IPS-NIHi7 (cell line): ENCODE measurements at regions not wholly inside any gene's neighbourhood (a gene's known extent, or its start where the extent isn't known, plus 50 kb on each side); places are given as distances from the start of the nearest gene placed in this dataset.

Source experiments
- DNase-seq: peaks from one replicate; pipeline ENCODE4 v3.0.0; 2012; ENCODE audit warnings: mixed read lengths; ENCODE audit errors: extremely low spot score

- DNase-seq: no peak
These were observed 786.0 kb upstream of the KLHL1 start for GRCh38 chr13:70894258-70894657.

GRCh38 chr13:70893832-70894231, 785.6 kb upstream of the KLHL1 start:
- DNase-seq: no peak

GRCh38 chr13:70890289-70890688, 782.0 kb upstream of the KLHL1 start:
- DNase-seq: no peak

GRCh38 chr13:70889163-70889562, 780.9 kb upstream of the KLHL1 start:
- DNase-seq: no peak

- DNase-seq: no peak
These were observed 775.9 kb upstream of the KLHL1 start for GRCh38 chr13:70884196-70884595.

- DNase-seq: no peak
These were observed 766.4 kb upstream of the KLHL1 start for GRCh38 chr13:70874636-70875035.

- no peak for DNase-seq
These were observed 756.5 kb upstream of the KLHL1 start for GRCh38 chr13:70864731-70865130.

- DNase-seq: no peak
These were observed 748.5 kb upstream of the KLHL1 start for GRCh38 chr13:70856711-70857110.

GRCh38 chr13:70856025-70856424, 747.8 kb upstream of the KLHL1 start:
- no peak for DNase-seq

- no peak for DNase-seq
These were observed 741.0 kb upstream of the KLHL1 start for GRCh38 chr13:70849222-70849621.

GRCh38 chr13:70844391-70845108, 736.3 kb upstream of the KLHL1 start:
- no peak for DNase-seq

GRCh38 chr13:70842062-70842644, 733.9 kb upstream of the KLHL1 start:
- DNase-seq: peak; percentile 16

GRCh38 chr13:70841240-70842061, 733.2 kb upstream of the KLHL1 start:
- DNase-seq: no peak

GRCh38 chr13:70835371-70835770, 727.1 kb upstream of the KLHL1 start:
- no peak for DNase-seq

GRCh38 chr13:70829748-70830147, 721.5 kb upstream of the KLHL1 start:
- DNase-seq: no peak

- DNase-seq: no peak
These were observed 709.3 kb upstream of the KLHL1 start for GRCh38 chr13:70817576-70817975.

- DNase-seq: no peak
These were observed 708.6 kb upstream of the KLHL1 start for GRCh38 chr13:70816853-70817252.

GRCh38 chr13:70814684-70815083, 706.4 kb upstream of the KLHL1 start:
- no peak for DNase-seq

GRCh38 chr13:70812481-70812880, 704.2 kb upstream of the KLHL1 start:
- no peak for DNase-seq

- no peak for DNase-seq
These were observed 701.3 kb upstream of the KLHL1 start for GRCh38 chr13:70809588-70809987.

GRCh38 chr13:70798385-70798784, 690.1 kb upstream of the KLHL1 start:
- DNase-seq: no peak

- DNase-seq: no peak
These were observed 687.2 kb upstream of the KLHL1 start for GRCh38 chr13:70795484-70795883.

GRCh38 chr13:70792121-70792520, 683.9 kb upstream of the KLHL1 start:
- peak; percentile 9 for DNase-seq
